Kidney (tissue), 13 donors: ENCODE measurements at regions not wholly inside any gene's neighbourhood (a gene's known extent, or its start where the extent isn't known, plus 50 kb on each side); places are given as distances from the start of the nearest gene placed in this dataset.

Experiments used
- DNase-seq, 5 donors: peaks; one replicate each; pipeline ENCODE4 v3.0.0-alpha.2; 2013 to 2020
- FAIRE-seq: peaks from 2 replicates; lab custom pipeline; 2012; peaks lifted over from hg19 to GRCh38; lab: Jason Lieb, UNC
- H3K27ac ChIP-seq, 2 donors: one replicate each; pipeline ENCODE4 v1.7.0; 2013; ENCODE audit warnings: low read depth in 2 of 2, low read length in 2 of 2, inconsistent platforms in 1 of 2
- H3K27me3 ChIP-seq: one replicate; pipeline ENCODE4 v1.7.1; 2013; ENCODE audit warnings: low read length, inconsistent platforms; ENCODE audit not compliant: control insufficient read depth, insufficient read depth
- H3K36me3 ChIP-seq, 3 donors: one replicate each; pipeline versions ENCODE4 v1.7.0 to v1.7.1; 2013; ENCODE audit warnings: low read length in 3 of 3, control low read depth in 1 of 3, inconsistent platforms in 1 of 3; ENCODE audit not compliant: insufficient read depth in 3 of 3, control insufficient read depth in 2 of 3
- H3K4me1 ChIP-seq, 3 donors: one replicate each; pipeline versions ENCODE4 v1.7.0 to v1.7.1; 2013; ENCODE audit warnings: low read length in 3 of 3, inconsistent platforms in 1 of 3, low read depth in 1 of 3; ENCODE audit not compliant: control insufficient read depth in 2 of 3, insufficient read depth in 2 of 3
- H3K4me3 ChIP-seq, 3 donors: one replicate each; pipeline versions ENCODE4 v1.7.0 to v1.8.1; 2013; ENCODE audit warnings: low read length in 3 of 3, control low read depth in 1 of 3, inconsistent platforms in 1 of 3
- H3K9ac ChIP-seq, 3 donors: one replicate each; pipeline versions ENCODE4 v1.7.0 to v1.7.1; 2013; ENCODE audit warnings: low read length in 3 of 3, control low read depth in 1 of 3, inconsistent platforms in 1 of 3
- H3K9me3 ChIP-seq, 3 donors: one replicate each; pipeline versions ENCODE4 v1.7.0 to v1.7.1; 2013; ENCODE audit warnings: low read length in 3 of 3, control low read depth in 1 of 3, inconsistent platforms in 1 of 3; ENCODE audit not compliant: control insufficient read depth in 2 of 3, insufficient read depth in 1 of 3
- intact Hi-C: fragments of 100-400 bp; cut with DNase I; formaldehyde crosslinking; loops from one replicate; pipeline ENCODE4 v1.11.1; 2022
- TF ChIP-seq, protein P1 (sequence below): IDR thresholded peaks from 3 replicates; pipeline ENCODE4 v1.5.1; 2012; ENCODE audit warnings: mild to moderate bottlenecking, moderate library complexity, borderline replicate concordance; ENCODE audit not compliant: insufficient read depth; ENCODE audit errors: extremely low read depth
- donor health status: control.
- donor health status: control.
- donor health status: control.
- donor health status: control.
- donor health status: control.
- donor health status: DM: yes; HTN: yes; CAD: no.
- donor health status: Normal renal cell carcinoma (clear cell type).

DNA sequence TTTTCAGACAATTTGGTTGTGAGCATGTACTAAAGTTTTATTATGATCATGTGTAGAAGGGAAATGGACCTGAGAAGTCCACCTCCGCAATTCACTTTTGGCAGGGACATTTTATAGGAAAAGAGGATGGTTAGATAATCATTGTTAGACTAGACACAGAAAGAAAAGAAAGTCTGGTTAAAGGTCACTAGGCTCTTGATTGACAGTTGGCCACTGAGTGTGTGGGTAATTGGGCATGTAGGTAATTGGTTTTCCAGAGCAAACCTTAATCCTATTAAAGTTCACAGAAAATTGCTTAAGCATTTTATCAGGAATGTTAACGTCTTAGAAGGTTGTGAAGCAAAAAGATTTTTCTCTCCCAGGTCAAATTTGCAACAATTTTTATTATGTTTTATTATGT, 158.5 kb upstream of the CLINT1 start:
- Histone ChIP-seq H3K36me3 (no peaks in the 10 kb centered on the region), H3K4me3 (no peak overlapping the region), H3K4me1 (peaks cover 0 to 4% (median 0%) of the 10 kb centered on the region in 3 donors), H3K27me3 (no peaks in the 10 kb centered on the region), H3K27ac (no peak overlapping the region), H3K9me3 (no peaks in the 10 kb centered on the region), H3K9ac (no peak overlapping the region)
- FAIRE-seq (peak; percentile 81), DNase-seq (peak in 2 of 5 donors; percentile 67 to 68)
- TF ChIP-seq, protein P1, sequence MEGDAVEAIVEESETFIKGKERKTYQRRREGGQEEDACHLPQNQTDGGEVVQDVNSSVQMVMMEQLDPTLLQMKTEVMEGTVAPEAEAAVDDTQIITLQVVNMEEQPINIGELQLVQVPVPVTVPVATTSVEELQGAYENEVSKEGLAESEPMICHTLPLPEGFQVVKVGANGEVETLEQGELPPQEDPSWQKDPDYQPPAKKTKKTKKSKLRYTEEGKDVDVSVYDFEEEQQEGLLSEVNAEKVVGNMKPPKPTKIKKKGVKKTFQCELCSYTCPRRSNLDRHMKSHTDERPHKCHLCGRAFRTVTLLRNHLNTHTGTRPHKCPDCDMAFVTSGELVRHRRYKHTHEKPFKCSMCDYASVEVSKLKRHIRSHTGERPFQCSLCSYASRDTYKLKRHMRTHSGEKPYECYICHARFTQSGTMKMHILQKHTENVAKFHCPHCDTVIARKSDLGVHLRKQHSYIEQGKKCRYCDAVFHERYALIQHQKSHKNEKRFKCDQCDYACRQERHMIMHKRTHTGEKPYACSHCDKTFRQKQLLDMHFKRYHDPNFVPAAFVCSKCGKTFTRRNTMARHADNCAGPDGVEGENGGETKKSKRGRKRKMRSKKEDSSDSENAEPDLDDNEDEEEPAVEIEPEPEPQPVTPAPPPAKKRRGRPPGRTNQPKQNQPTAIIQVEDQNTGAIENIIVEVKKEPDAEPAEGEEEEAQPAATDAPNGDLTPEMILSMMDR, result no peak
- intact Hi-C loops, result no loop called here

DNA sequence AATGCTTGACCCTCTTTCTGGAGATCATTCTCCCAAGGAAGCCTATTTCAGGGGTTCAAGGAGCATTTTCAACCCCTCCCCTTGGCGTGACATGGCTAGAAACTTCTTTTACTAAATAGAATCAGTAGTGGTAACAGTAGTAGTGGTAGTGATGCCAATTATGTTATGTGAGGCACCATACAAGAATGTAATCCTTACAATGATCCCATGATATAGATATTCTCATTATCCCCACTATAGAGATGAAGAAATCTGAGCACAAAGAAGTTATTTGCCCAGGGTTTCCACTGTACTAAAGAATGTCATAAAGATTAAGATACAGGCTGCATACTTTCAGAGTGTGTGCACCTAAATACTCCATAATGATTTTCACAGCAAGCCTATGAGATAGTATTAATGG, 155.4 kb upstream of the CLINT1 start:
- DNase-seq (no peak), FAIRE-seq (no peak)
- intact Hi-C loops, result no loop called here
- H3K4me1 ChIP-seq, result peaks cover 0 to 4% (median 0%) of the 10 kb centered on the region in 3 donors
- TF ChIP-seq, protein P1, result no peak
- H3K9me3 ChIP-seq, result no peaks in the 10 kb centered on the region
- H3K27ac ChIP-seq, result no peak overlapping the region
- no peak overlapping the region for H3K9ac ChIP-seq
- H3K36me3 ChIP-seq, result no peaks in the 10 kb centered on the region
- H3K4me3 ChIP-seq, result no peak overlapping the region
- H3K27me3 ChIP-seq, result no peaks in the 10 kb centered on the region

DNA sequence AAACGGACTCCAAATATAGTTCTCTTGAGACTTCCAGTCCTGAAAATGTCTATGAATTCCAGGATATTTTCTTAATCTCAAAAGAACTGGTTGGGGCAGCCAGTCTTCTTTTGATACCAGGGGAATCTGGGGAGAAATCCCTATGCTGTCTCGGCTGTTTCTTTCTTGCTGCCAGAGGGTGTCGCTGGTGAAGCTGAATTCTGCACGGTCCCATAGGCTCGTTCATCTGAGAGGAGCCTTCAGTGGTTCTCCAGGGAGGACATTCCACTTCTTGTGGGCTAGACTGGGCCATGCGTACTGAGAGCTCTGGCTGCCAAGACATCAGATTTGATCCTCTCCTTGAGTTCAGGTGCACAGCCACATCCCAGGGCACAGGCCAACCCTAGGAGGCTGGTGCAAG, 155.0 kb upstream of the CLINT1 start:
- H3K36me3 ChIP-seq, result no peaks in the 10 kb centered on the region
- TF ChIP-seq, protein P1, result peak; percentile 35
- H3K9me3 ChIP-seq, result no peaks in the 10 kb centered on the region
- peaks cover 0 to 4% (median 0%) of the 10 kb centered on the region in 3 donors for H3K4me1 ChIP-seq
- no peak for FAIRE-seq
- DNase-seq, result peak in 4 of 5 donors; percentile 31 to 69 (median 49)
- intact Hi-C loops, result no loop called here
- H3K4me3 ChIP-seq, result no peak overlapping the region
- no peak overlapping the region for H3K9ac ChIP-seq
- H3K27ac ChIP-seq, result no peak overlapping the region
- H3K27me3 ChIP-seq, result no peaks in the 10 kb centered on the region

DNA sequence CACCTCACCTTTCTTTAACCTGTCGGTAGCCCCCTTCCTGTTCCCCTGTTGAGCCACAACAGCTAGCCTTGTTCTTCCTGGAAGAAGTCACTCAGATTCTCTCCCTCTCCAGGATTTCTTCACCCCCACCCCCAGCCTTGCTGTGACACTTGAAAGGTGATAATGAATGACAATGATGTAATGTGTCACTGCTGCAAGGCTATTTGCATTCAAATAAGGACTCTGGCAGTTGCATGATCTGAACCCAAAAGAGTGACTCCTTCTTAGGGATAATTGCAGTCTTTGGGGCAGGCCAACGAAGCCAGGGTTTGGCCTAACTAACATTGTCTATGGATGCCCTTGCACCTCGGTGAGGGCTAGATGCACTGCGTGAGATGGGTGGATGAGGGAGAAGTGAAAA, 154.4 kb upstream of the CLINT1 start:
- Histone ChIP-seq H3K9me3 (no peaks in the 10 kb centered on the region), H3K9ac (no peak overlapping the region), H3K36me3 (no peaks in the 10 kb centered on the region), H3K4me3 (no peak overlapping the region), H3K4me1 (peaks cover 0 to 4% (median 0%) of the 10 kb centered on the region in 3 donors), H3K27me3 (no peaks in the 10 kb centered on the region), H3K27ac (no peak overlapping the region)
- FAIRE-seq (no peak), DNase-seq (no peak)
- TF ChIP-seq, protein P1, result no peak
- intact Hi-C loops, result no loop called here
